DMS79 treated with DMSO at 0.1 percent for 48 hours (cell line): ENCODE measurements at regions not wholly inside any gene's neighbourhood (a gene's known extent, or its start where the extent isn't known, plus 50 kb on each side); places are given as distances from the start of the nearest gene placed in this dataset.

ENCODE experiments used
- DNase-seq: peaks from one replicate; lab custom pipeline; 2025; lab: John Stamatoyannopoulos, UW

DNA sequence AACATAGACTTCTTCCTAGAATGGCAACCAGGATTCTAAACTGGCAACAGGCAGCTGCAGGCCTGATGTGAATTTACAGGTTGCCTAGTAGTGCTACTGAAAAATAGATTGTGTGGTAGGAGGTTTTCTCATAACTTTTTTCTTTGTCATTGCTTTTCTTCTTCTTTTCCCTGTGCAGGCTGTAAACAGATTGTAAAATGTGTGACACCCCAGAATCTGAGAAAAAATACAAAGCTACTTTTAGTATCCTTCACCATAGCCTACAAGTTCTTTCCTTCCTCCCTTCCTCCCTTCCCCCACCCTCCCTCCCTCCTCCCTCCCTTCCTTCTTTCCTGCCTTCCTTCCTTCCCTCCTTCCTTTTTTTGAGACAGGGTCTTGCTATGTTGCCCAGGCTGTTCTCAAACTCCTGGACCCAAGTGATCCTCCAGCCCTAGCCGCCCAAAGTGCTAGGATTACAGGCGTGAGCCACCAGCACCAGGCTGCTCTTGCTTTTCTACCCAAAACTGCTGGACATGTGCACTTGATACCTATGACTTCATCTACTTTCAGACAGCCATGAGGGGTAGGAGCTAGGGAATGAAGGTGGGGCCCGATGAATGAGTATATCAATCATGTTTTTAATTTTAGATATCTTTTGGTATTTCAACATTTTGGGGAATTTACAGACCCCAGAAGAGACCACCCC lies 114.2 kb upstream of the EEA1 start:
- no peak for DNase-seq

DNA sequence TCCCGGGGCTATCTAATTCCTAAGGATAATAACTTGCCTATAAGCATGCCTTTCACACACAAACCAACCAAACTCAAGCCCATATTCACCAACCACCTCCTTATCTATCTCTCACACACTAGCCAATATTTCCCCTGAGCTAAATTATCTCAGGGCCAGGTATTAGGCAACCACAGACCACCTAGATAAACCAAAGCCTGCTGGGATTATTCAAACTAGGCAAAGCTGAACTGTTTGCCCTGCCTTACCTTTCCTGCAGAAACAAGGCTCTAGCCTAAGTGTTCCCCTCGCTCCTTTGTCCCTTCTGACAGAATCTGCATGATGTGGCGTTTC lies 114.7 kb upstream of the EEA1 start:
- DNase-seq = no peak

DNA sequence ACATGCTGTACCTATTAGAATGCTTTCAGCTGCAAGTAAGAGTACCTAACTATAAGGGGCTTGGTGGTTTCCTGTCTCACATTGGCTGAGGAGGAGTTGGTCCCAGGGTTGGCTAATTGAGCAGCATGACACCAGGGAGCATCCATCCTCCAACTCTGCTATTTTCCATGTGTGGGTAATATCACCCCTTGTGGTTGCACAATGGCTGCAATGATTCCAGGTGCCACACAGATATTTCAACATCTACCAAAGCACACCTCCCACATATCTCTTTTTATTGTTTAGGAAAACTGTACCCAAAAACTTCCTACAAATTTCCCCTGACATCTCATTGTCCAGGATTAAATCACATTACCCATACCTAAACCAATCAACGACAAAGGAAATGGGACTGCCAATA lies 118.0 kb upstream of the EEA1 start:
- no peak for DNase-seq

DNA sequence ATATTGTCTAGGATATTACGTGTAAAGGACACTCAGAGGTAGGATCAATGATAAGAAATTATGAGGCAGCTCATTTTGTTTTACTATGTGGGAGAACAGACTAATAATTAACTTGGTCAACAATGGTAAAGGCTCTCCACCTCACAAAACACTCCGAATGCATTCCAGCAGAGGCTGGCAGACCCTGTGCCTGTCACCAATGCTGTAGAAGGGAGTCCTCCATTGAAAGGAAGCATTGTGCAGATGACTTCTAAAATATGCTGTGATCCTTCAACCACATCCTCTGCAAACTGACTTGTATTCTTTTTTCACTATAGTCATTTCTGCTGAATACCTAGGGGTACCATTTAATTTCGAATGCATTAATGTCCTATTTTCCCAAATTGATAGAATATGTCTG lies 119.6 kb upstream of the EEA1 start:
- no peak for DNase-seq

DNA sequence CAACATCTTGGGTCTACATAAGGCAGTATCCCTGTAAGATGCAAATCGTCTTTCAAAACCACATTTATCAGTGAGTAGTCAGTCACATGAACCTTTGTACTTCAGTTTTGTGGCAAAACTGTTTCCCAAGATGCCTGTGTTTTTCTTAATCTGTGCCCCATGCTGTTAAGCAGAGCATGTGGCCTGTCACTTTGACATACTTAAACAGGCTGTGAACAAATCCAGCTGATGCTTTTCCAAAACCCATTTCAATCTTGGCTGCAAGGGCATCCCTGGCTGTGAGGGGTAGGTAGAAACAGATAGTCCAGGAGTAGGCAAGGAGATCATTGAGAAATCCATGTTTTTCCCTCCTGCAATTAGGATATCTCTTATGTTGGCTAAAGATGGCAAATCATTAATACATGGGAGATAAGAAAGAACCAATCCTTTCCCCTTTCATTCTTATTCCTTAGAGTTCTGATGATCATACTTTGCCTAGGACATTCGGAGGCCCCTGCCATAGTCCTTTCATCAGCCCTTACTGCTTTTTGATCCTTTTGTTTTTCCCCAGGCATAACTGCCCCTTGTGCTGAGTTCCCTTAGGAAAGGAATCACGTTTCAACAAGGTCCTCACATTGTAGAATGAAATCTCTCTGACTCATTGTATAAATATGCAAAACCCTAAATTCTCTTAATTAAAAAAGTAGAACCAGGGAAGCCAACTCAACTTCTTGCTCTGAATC lies 121.1 kb upstream of the EEA1 start:
- DNase-seq = no peak

DNA sequence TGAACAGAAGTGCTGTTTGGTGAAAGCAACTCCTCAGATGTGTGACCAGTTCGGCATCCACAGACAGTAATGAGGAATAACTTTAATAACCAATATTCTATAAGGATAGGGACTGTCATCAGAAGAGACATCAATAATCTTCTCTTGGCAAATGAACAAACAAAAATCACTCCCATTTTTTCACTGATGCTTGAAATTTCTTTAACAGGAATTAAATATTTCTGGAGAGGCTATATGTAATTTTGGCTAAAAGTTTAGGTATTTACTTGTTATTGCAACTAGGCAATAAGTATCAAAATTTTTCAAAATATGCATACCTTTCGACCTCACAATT lies 121.6 kb upstream of the EEA1 start:
- DNase-seq = no peak

DNA sequence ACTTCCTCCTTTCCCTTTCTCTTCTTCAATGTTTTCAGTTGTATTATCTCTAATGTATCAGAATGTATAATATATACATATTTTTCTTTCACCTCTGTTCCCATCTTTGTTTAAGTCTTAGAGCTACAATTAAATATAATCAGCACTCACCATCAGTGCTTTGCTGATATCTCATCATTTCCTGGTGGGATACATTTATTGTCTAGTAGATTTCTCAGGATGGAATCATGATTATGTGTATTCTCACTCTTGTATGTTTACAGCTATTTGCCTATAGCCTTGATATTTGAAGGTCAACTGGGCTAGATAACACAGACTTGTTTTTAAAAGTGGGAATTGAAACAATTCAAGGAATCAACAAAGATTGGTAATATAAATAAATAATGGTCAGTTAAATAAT lies 124.9 kb upstream of the EEA1 start:
- no peak for DNase-seq

DNA sequence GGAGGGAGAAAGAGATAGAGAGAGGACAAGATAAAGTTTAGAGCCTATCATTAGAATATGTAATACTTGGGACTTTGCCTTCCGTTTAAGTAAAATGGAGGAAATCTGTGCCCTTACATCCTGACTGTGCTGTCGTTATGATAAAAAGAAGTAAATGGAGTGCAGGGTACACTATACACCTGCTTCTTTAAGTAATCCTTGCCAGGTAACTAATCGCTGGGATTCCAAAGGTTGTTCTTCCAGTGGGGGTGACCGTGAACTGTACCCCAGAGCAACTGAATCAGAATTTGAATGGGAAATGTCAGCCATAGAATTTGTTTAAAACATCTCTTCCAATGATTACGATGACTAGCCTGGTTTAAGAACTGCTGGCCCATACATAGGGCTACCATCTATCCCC lies 126.1 kb upstream of the EEA1 start:
- no peak for DNase-seq

DNA sequence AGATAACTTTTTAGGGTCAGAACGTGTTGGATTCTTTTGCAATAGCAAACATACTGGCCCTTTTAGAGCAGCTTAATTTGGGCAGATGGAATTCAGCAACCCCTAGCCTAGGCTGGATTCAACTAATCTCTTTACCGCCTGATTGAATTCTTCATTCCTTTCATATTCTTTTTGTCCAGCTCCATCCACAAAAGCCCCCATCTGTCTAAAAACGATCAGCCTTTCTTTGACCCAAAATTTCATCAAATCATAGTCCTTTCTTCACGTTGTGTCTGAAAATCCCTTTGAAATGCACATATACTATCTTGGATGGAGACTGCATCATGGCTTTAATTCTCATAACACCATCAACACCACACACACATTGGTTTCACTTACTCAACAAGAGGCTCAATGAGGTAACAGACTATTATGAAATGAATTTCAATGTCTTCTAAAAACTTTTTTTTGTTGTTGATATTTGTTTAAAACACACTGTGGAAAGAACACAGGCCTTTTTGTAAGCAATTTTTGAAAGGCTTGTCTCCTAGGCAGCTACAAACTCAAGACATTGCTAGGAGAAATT lies 128.0 kb upstream of the EEA1 start:
- DNase-seq = no peak

DNA sequence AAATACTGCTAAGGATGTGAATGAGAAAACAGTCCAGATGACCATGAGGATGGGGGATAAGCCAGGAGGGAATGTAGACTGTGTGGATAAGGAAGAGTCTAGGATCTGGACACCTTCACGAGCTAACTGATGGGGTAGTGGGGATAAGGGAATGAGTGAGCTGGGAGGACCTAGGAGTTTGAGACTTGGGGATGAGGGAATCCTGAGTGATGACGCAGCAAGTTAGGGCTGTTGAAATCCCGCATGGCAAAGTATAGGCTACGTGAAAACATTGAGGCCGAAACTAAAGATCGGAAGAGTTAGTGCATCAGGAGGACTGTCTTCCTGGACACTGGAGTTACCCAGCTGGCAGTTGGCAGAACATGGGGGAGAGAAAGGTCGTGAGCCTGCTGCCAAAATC lies 129.2 kb upstream of the EEA1 start:
- no peak for DNase-seq

DNA sequence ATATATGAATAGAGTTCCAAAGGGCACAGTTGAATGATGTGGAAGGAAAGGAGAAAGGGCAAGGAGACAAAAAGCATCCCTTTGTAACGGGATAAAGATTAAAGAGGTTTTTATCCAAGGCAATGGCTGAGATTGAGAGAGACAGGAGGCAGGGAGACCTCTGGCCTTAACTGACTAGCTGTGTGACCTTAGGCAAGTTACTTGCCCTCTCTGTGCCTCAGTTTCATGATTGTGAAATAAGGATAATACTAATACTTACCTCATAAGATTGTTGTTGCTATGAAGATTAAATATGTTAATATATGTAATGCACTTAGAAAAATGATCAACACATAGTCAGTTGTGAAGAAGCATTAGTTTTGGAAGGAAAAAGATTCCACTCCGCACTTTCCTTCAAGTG lies 130.2 kb upstream of the EEA1 start:
- DNase-seq = no peak

DNA sequence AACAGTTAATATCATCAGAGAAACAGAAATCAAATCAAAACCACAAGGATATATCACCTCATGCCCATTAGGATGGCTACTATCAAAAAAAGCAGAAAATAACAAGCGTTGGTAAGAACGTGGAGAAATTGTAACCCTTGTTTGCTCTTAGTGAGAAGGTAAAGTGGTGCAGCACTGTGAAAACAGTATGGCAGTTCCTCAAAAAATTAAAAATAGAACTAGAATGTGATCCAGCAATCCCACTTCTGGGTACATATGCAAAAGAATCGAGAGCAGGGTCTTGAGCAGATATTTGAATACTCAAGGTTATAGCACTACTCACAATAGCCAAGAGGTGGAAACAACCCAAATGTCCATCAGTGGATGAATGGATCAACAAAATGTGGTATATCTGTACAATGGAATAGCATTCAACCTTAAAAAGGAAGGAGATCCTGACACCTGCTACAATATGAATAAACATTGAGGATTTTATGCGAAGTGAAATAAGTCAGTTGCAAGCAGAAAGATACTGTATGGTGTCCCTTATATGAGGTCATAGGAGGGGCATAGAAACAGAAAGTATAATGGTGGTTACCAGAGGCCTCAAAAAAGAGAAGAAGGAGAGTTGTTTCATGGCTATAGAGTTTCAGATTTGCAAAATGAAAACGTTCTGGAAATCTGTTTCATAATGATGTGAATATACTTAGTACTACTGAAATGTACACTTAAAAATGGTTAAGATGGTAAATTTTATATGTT lies 131.0 kb upstream of the EEA1 start:
- no peak for DNase-seq

DNA sequence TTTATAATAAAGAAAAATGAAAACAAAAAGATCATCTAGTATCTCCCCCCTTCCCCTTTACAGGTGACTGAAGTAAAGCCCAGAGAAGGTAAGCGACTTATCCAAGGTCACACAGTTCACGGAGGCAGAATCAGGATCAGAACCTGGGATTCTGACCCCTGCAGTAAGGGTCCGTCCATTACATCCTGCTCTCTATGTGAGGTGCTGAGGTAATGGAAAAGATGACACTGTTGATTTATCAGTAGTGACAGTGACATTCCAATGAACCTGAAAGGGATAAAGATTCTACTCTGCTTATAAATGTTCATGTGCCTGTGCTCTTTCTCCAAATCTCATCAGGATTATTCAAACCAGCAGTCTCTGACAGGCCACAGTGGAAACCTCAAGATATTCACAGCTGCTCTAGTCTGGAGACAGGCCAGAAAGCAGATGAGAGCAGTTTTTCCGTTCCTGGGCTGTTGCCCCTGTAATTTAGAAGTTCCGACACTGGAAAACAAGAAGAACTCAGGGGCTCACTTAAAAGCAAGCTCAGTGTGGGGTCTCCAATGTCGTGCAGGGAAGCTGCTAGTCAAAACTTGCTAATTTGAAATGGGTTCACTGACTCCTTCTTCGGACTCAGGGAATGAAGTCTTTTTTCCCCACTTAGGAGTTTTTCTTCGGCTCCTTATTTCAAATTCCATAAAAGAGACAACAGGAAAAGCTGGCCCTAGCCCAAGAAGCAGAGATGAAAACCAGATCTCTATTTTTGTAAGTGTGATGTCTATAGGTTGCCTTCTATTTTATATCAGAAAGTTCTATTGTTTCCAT lies 131.8 kb upstream of the EEA1 start:
- peak; percentile 73 for DNase-seq

DNA sequence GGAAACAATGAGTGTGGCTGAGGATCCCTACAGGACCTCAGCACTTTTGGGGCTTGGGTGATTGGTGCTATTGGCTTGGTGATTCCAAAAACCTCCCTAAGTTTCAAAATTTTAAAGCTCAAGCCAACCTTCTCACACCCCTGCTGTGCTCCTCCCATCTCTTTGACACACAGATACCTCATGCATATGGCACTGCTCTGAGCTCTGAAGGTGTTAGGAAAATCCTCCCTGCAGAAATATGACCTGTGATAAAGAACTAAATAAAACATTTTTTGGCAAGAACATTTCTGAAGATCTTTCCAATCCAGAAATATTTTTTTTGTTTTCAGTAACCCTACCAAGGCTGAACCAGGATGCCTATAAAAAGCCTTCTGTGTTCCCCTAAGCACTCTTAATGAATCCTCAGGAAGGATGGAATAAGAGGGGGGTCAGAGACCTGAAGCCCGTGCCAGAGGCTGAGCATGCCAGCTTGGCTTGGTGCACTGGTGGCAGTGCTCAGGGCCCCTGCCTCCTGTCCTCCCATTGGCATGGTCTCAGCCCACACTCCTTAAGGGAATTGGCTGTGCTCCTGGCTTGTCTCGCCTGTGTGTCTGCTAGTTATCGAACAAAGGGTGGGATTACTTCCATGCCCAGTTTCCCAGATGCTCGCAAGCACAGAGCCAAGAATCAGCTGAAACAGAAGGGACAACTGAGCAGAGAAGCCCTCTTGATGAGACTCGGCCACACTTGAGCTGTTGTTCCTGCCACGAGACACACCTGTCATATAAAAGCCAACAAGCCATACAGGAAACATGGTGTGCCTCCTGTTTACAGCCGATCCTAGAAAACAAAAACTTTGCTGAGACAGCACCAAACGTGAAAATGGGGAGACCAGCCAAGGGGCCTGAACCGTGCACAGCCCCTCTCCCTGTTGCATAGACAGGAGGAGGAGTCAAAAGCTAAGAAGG lies 132.7 kb upstream of the EEA1 start:
- peak; percentile 95 for DNase-seq

DNA sequence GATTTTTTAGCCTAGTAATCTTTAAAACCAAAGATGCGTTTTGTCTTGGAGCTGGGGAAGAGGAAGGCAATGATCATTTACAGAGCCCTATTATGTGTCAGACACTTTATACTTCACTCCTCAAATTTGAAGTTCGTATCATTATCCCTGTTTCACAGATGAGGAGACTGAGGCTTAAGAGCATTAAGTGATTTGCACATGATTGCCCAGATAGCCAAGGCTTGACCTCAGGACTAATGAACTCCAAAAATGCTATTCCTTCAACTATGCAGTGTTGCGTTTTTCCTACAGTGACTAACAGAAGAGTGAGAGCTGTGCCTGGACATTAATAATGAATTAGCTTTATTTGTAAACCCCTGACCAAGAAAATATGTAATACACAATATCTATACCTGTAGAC lies 136.8 kb upstream of the EEA1 start:
- no peak for DNase-seq

DNA sequence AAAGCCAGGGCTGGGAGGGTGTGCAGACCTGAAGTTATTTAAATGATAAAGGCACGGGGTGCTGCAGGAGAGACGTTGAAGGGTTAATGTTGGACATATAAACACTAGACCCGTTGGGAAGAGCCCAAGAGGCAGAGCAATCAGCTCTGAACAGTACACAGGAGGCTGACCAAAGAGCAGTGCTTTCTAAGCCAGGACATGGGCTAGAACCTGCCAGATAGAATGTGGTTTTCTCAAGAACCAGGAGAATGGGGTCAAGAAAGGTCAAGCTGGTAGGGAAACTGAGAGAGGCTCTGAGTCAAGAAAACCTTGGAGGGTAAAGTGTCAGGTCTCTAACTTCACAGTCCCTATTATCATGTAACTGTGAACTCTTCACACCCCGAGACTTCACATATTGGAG lies 143.2 kb upstream of the EEA1 start:
- DNase-seq = no peak

DNA sequence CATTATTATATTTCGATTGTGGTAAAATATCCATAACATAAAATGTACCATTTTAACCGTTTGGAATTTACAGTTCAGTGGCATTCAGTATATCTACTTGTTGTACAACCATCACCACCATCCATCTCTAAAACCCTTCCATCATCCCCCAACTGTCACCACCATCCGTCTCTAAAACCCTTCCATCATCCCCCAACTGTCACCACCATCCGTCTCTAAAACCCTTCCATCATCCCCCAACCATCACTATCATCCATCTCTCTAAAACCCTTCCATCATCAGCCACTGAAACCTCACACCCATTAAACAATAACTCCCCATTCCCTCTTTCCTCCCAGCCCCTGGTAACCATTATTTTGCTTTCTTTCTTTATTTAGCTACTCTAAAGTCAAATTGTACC lies 144.2 kb upstream of the EEA1 start:
- no peak for DNase-seq

DNA sequence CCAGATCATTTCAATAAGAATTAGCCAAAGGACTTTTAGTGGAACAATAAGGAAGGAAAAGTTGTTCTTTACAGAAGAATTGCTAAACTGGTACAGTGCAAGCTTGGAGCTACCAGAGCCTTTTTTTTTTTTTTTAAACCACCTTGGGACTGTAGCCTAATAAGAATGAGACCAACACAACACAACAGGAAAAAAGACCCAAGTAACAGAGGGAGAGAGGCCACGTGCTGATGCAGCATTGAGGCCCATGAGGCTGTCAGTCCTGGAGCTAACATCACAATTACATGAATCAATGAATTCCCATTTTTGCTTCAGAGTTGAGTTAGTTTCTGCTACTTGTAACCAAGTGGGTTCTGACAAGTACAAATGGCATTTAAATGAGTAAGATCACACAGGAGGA lies 149.0 kb upstream of the EEA1 start:
- no peak for DNase-seq

DNA sequence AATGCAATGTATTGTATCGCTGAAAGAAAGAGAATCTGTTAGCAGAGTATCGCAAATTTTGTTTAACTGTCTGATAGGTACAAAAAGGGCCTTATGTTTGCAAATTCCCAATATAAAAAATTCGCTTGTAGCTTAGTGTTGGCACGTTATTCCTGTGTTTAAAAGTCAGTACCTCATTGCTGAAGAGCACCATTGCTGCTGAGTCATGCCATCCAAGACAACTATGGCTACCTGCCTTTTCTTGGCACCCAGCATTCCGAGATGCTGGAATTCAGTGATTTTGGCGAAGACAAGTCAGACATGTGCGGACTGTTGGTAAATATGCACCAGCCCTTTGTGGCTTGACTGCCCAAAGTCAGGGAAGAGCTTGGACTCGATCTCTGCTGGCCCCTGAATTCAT lies 149.5 kb upstream of the EEA1 start:
- no peak for DNase-seq

DNA sequence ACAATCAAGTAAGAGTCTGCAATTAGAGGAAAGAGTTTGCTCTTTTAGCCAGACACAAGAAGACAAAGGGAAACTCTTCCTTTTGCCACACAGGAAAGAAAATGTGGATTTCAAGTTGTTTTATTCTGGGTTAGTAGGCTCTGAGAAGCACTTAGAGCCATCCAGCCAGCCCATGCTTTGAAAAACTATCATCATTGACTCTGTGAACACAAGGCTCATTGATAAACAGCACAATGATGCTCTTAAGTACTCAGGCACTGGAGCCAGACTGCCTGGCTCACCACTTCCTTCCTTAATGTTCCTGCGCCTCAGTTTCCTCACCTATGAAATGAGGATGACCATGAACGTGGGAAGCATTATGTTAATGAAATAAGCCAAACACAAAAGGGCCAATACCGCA lies 150.2 kb upstream of the EEA1 start:
- DNase-seq = no peak

DNA sequence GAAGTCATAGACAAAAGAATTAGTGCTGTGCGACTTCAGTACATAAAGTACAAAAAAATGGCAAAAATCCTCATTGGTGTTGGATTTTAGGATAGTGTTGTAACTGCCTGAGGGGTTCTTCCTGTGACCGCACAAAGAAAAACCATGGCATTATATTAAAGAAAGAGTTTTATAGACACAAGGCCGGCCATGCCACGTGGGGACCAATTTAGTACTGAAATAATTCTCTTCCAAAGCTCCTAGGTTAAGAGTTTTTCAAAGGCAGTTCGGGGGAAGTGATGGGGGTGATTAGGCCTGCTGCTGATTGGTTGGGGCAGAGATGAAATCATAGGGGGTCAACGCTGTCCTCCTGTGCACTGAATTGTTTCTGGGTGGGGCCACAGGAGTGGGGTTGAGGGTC lies 150.9 kb upstream of the EEA1 start:
- DNase-seq = no peak
